OCI-LY1 (cell line): ENCODE measurements at regions not wholly inside any gene's neighbourhood (a gene's known extent, or its start where the extent isn't known, plus 50 kb on each side); places are given as distances from the start of the nearest gene placed in this dataset.

Experiments
- CTCF ChIP-seq: fragments of 200-600 bp; sonication (generic), shearing (Covaris generic); IDR thresholded peaks from 2 replicates; pipeline ENCODE4 v1.5.1; 2017; ENCODE audit warnings: mild to moderate bottlenecking, antibody characterized with exemption, low read length, moderate library complexity, mixed read lengths
- EZH2 ChIP-seq: fragments of 200-600 bp; sonication (generic), shearing (Covaris generic); IDR thresholded peaks from 2 replicates; pipeline ENCODE4 v1.8.0; 2017; ENCODE audit warnings: borderline replicate concordance, mixed run types, mild to moderate bottlenecking, antibody characterized with exemption, low read length, moderate library complexity, mixed read lengths

- TF ChIP-seq CTCF (no peak), EZH2 (no peak)
Observed at GRCh38 chr5:135246923-135247795, 151.9 kb downstream of the MACROH2A1 start.
